Activated naive CD8-positive, alpha-beta T cell treated with anti-CD3 and anti-CD28 coated beads for 36 hours (primary cell): ENCODE measurements at regions not wholly inside any gene's neighbourhood (a gene's known extent, or its start where the extent isn't known, plus 50 kb on each side); places are given as distances from the start of the nearest gene placed in this dataset.
"Not testable (repeated sequence)": the region's sequence is repeated elsewhere in the genome, so short reads cannot be mapped to it uniquely, and the experiment has no call there.

Experiments used
- DNase-seq: peaks from one replicate; pipeline ENCODE4 v3.0.0; 2021
- H3K27ac Mint-ChIP-seq: one replicate; pipeline ENCODE4 v1.8.0; 2022; ENCODE audit warnings: mild to moderate bottlenecking, moderate library complexity, mixed read lengths
- H3K27me3 Mint-ChIP-seq: one replicate; pipeline ENCODE4 v1.8.0; 2022; ENCODE audit warnings: mild to moderate bottlenecking, mixed read lengths
- H3K36me3 Mint-ChIP-seq: one replicate; pipeline ENCODE4 v1.8.0; 2021; ENCODE audit warnings: mild to moderate bottlenecking, mixed read lengths
- H3K4me1 Mint-ChIP-seq: one replicate; pipeline ENCODE4 v1.8.0; 2021; ENCODE audit warnings: mixed read lengths
- H3K4me3 Mint-ChIP-seq: one replicate; pipeline ENCODE4 v1.8.0; 2022; ENCODE audit warnings: mild to moderate bottlenecking, moderate library complexity, mixed read lengths
- H3K9me3 Mint-ChIP-seq: one replicate; pipeline ENCODE4 v1.8.0; 2022; ENCODE audit warnings: mixed read lengths

- Mint-ChIP-seq H3K4me3 (no peak overlapping the region), H3K27me3 (peaks cover 11% of the 10 kb centered on the region), H3K9me3 (no peaks in the 10 kb centered on the region), H3K27ac (no peak overlapping the region), H3K36me3 (no peaks in the 10 kb centered on the region), H3K4me1 (no peaks in the 10 kb centered on the region)
- DNase-seq: no peak
Observed at GRCh38 chr5:152456815-152457443, 51.9 kb upstream of the NMUR2 start.

DNA sequence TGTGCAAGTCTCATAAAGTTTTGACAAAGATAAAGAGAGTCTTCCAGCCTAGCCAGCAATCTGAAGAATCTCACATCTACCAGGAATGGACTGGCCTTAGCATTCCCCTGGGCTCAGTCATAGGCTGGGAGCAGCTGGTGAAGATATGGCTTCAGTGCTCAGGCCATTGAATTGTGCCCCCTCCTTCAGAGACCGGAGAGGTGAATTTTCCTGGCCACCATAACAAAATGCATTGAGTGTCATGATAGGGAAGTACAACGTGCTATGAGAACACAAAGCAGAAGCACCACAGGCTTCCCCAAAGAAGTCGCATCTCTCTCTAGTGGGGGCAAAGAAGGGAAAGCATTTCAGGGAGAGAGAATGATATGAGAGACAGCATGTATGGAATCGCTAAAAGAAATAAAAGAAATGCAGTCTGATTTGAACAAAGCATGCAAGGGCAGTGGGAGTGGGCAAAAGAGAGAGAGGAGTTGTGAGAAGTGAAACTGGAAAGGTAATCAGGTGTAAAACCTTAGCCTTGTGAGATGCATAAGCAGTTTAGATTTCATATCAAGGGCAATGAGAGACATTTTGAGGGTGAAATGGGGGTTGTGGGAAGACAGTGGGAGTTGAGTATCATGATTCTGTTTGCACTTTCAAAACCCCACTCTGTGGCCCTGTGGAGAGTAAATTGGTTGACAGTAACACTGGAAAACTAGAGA lies 57.1 kb upstream of the NMUR2 start:
- H3K4me1 Mint-ChIP-seq: no peaks in the 10 kb centered on the region
- no peak for DNase-seq
- H3K27ac Mint-ChIP-seq: no peak overlapping the region
- H3K4me3 Mint-ChIP-seq: no peak overlapping the region
- no peaks in the 10 kb centered on the region for H3K9me3 Mint-ChIP-seq
- peaks cover 11% of the 10 kb centered on the region for H3K27me3 Mint-ChIP-seq
- H3K36me3 Mint-ChIP-seq: no peaks in the 10 kb centered on the region

DNA sequence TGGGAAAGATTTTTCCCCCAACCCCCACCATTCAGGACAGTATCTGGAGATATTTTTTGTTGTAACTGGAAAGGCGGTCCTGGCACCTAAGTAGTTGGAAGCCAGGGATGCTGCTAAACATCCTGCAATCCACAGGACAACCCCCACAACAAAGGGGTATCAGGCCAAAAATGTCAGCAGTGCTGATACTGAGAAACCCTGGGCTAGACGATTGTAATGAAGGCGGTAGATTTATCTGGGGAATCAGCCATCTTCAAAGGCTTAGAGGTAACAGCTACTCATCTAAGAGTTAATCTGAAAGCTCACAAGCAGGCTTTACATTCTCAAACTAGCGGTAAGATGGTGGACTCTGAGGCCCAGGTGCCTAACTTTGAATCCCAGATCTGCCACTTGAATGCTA lies 59.0 kb upstream of the NMUR2 start:
- Mint-ChIP-seq H3K27ac (no peak overlapping the region), H3K4me3 (no peak overlapping the region), H3K4me1 (no peaks in the 10 kb centered on the region), H3K9me3 (no peaks in the 10 kb centered on the region), H3K27me3 (peaks cover 7% of the 10 kb centered on the region), H3K36me3 (no peaks in the 10 kb centered on the region)
- no peak for DNase-seq

GRCh38 chr5:152465140-152465539 lies 60.1 kb upstream of the NMUR2 start:
- DNase-seq: no peak
- H3K4me1 Mint-ChIP-seq: no peaks in the 10 kb centered on the region
- H3K27ac Mint-ChIP-seq: no peak overlapping the region
- H3K9me3 Mint-ChIP-seq: no peaks in the 10 kb centered on the region
- peaks cover 4% of the 10 kb centered on the region for H3K27me3 Mint-ChIP-seq
- no peaks in the 10 kb centered on the region for H3K36me3 Mint-ChIP-seq
- H3K4me3 Mint-ChIP-seq: no peak overlapping the region

DNA sequence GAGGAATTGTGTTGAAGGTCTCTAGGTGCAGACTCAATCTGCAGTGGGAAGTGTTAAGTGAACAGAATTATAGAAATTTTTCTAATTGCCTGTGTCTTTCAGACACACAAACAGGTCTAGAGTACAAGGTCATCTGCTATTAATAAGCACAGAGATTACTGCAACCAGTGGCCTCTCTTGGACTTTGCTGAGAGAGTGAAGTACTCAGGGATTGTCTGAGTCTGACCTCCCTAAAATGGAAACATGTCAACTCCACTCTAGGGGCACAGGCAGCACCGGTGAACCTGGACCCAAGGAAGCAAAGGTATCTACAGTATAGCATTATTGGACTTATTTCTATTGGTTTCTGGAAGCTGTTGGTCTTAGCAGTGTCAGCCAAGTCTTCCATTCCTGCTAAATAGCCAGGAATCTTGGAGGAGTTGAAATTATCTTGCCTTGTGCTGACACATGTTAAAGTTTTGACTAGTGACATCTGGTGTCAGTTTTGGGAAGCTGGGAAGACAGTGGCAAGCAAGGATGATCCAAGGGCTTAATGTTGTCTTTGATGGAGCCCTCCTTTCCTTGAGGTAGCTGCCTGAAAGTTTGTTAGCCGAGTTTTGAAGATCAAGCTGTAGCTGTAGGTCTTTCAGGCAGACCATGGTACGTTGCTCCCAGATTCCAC lies 61.1 kb upstream of the NMUR2 start:
- Mint-ChIP-seq H3K4me3 (no peak overlapping the region), H3K4me1 (no peaks in the 10 kb centered on the region), H3K9me3 (no peaks in the 10 kb centered on the region), H3K27ac (no peak overlapping the region), H3K27me3 (no peaks in the 10 kb centered on the region), H3K36me3 (no peaks in the 10 kb centered on the region)
- DNase-seq: no peak

DNA sequence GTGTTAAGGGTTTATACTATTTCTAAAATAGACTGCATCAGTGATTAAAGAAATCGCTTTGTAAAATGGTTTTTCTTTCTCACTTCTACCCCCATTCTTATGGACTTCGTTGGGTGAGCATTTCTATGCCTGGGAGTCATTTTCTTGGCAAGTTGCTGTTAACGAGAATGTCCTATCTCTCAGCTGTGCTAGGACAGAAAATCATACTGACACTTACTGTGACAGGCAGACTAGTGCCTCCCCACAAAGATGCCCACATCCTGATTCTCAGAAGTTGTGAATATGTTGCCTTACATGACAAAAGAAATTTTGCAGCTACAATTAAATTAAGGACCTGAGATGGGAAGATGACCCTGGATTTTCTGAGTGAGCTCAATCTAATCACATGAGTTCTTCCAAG lies 65.1 kb upstream of the NMUR2 start:
- DNase-seq: no peak
- Mint-ChIP-seq H3K27ac (no peak overlapping the region), H3K27me3 (no peaks in the 10 kb centered on the region), H3K4me1 (no peaks in the 10 kb centered on the region), H3K36me3 (no peaks in the 10 kb centered on the region), H3K4me3 (no peak overlapping the region), H3K9me3 (no peaks in the 10 kb centered on the region)

GRCh38 chr5:152472083-152472482 lies 67.0 kb upstream of the NMUR2 start:
- no peak overlapping the region for H3K27ac Mint-ChIP-seq
- no peaks in the 10 kb centered on the region for H3K36me3 Mint-ChIP-seq
- no peaks in the 10 kb centered on the region for H3K27me3 Mint-ChIP-seq
- no peaks in the 10 kb centered on the region for H3K9me3 Mint-ChIP-seq
- DNase-seq: no peak
- no peaks in the 10 kb centered on the region for H3K4me1 Mint-ChIP-seq
- no peak overlapping the region for H3K4me3 Mint-ChIP-seq

DNA sequence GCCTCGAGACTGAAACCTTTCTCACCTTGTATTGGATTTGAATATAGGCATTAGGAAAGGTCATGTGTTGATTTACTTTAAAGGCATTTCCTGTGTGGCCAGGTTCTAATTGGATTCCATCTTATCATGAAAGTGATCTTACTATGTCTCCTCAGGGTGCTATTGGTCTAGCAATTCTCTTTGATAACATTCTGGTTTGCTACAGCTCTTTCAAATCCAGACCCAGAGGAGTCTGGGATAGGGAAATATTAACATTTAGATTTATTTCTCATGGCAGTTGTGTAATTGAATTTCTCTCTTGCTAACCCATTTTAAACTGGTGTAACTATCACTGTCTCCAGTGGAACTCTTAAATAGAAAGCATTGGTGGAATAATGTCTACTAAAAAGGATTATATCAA lies 69.9 kb upstream of the NMUR2 start:
- H3K27ac Mint-ChIP-seq: no peak overlapping the region
- H3K4me3 Mint-ChIP-seq: no peak overlapping the region
- no peak for DNase-seq
- H3K4me1 Mint-ChIP-seq: no peaks in the 10 kb centered on the region
- H3K9me3 Mint-ChIP-seq: no peaks in the 10 kb centered on the region
- H3K27me3 Mint-ChIP-seq: no peaks in the 10 kb centered on the region
- no peaks in the 10 kb centered on the region for H3K36me3 Mint-ChIP-seq

GRCh38 chr5:152477536-152477935 lies 72.5 kb upstream of the NMUR2 start:
- no peak for DNase-seq
- no peaks in the 10 kb centered on the region for H3K4me1 Mint-ChIP-seq
- H3K27me3 Mint-ChIP-seq: peaks cover 2% of the 10 kb centered on the region
- H3K27ac Mint-ChIP-seq: no peak overlapping the region
- H3K9me3 Mint-ChIP-seq: peaks cover 4% of the 10 kb centered on the region
- no peaks in the 10 kb centered on the region for H3K36me3 Mint-ChIP-seq
- H3K4me3 Mint-ChIP-seq: no peak overlapping the region

DNA sequence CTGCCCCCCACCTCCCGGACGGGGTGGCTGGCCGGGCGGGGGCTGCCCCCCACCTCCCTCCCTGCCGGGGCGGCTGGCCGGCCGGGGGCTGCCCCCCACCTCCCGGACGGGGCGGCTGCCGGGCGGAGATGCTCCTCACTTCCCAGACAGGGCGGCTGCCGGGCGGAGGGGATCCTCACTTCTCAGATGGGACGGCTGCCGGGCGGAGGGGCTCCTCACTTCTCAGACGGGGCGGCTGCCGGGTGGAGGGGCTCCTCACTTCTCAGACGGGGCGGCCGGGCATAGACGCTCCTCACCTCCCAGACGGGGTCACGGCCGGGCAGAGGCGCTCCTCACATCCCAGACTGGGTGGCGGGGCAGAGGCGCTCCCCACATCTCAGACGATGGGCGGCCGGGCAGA lies 74.8 kb upstream of the NMUR2 start:
- H3K27me3 Mint-ChIP-seq: not testable (repeated sequence)

DNA sequence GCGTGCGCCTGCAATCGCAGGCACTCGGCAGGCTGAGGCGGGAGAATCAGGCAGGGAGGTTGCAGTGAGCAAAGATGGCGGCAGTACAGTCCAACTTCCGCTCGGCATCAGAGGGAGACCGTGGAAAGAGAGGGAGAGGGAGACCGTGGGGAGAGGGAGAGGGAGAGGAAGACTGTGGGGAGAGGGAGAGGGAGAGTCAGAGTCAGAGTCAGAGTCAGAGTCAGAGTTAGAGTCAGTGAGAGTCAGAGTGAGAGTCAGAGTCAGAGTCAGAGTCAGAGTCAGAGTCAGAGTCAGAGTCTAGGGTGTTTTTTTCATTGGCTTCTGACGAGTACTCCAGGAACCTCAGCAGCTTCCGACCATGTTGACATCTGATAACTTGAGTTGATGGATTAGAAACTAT lies 75.6 kb upstream of the NMUR2 start:
- H3K4me1 Mint-ChIP-seq, DNase-seq, H3K4me3 Mint-ChIP-seq, H3K9me3 Mint-ChIP-seq, H3K27me3 Mint-ChIP-seq, H3K36me3 Mint-ChIP-seq, H3K27ac Mint-ChIP-seq: not testable (repeated sequence)

More for the DNA sequence above, 74.8 kb upstream of the NMUR2 start:
- H3K4me1 Mint-ChIP-seq, H3K9me3 Mint-ChIP-seq, H3K27ac Mint-ChIP-seq, H3K36me3 Mint-ChIP-seq, H3K4me3 Mint-ChIP-seq, DNase-seq: not testable (repeated sequence)

DNA sequence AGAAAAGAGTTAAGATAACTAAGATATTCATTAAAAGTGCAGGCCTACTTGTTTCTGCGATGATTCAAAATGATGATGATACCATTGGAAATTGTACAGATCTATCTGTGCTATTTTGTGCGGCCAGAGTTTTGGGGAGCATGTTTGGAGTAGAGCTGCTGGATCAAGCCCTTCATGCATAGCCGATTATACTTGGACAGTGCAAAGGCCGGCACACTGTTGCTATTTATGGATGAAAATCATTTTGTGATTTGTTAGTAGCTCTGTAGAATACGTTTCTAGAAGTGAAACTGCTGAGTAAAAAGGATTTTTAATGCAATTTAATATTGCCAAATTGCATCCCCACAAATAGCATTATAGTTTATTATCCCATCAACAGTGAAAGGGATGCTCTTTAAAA lies 82.1 kb upstream of the NMUR2 start:
- Mint-ChIP-seq H3K9me3 (no peaks in the 10 kb centered on the region), H3K27ac (no peak overlapping the region), H3K4me3 (no peak overlapping the region), H3K36me3 (no peaks in the 10 kb centered on the region), H3K4me1 (no peaks in the 10 kb centered on the region), H3K27me3 (peaks cover 3% of the 10 kb centered on the region)
- no peak for DNase-seq

DNA sequence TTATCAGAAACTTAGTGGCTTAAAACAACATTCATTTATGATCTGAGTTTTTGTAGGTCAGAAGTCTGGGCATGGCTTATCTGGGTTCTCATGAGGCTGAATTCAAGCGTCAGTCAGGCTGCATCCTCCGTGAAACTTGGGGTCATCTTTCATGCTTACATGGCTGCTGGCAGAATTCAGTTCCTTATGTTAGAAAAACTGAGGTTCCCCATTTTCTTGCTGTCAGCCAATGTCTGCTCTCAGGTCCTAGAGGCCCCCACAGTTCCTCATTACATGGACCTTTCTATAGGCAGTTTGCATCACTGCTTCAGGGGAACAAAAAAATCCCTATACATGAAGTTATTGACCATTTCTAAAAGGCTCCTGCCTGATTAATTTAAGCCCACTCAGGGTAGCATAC lies 83.8 kb upstream of the NMUR2 start:
- Mint-ChIP-seq H3K27ac (no peak overlapping the region), H3K9me3 (no peaks in the 10 kb centered on the region), H3K36me3 (no peaks in the 10 kb centered on the region), H3K4me3 (no peak overlapping the region), H3K27me3 (peaks cover 4% of the 10 kb centered on the region), H3K4me1 (no peaks in the 10 kb centered on the region)
- no peak for DNase-seq

- Mint-ChIP-seq H3K27ac (no peak overlapping the region), H3K4me3 (no peak overlapping the region), H3K27me3 (peaks cover 4% of the 10 kb centered on the region), H3K4me1 (no peaks in the 10 kb centered on the region), H3K36me3 (no peaks in the 10 kb centered on the region), H3K9me3 (no peaks in the 10 kb centered on the region)
- no peak for DNase-seq
Observed at GRCh38 chr5:152499814-152500535, 94.9 kb upstream of the NMUR2 start.

- H3K27me3 Mint-ChIP-seq: peaks cover 8% of the 10 kb centered on the region
- H3K4me1 Mint-ChIP-seq: no peaks in the 10 kb centered on the region
- H3K27ac Mint-ChIP-seq: no peak overlapping the region
- H3K36me3 Mint-ChIP-seq: no peaks in the 10 kb centered on the region
- no peak overlapping the region for H3K4me3 Mint-ChIP-seq
- DNase-seq: no peak
- no peaks in the 10 kb centered on the region for H3K9me3 Mint-ChIP-seq
Observed at GRCh38 chr5:152501294-152501693, 96.2 kb upstream of the NMUR2 start.
